Stimulated activated CD4-positive, alpha-beta T cell treated with anti-CD3 and anti-CD28 coated beads, Interleukin-15, amount 100 ng/mL, for 24 hours (primary cell): ENCODE measurements at regions not wholly inside any gene's neighbourhood (a gene's known extent, or its start where the extent isn't known, plus 50 kb on each side); places are given as distances from the start of the nearest gene placed in this dataset.
"Not testable (repeated sequence)": the region's sequence is repeated elsewhere in the genome, so short reads cannot be mapped to it uniquely, and the experiment has no call there.

Experiments
- DNase-seq: peaks from one replicate; pipeline ENCODE4 v3.0.0-alpha.2; 2020

- no peak for DNase-seq
These were observed 85.6 kb upstream of the SNX7 start for GRCh38 chr1:98575955-98576354.

- DNase-seq, result no peak
These were observed 95.6 kb upstream of the SNX7 start for GRCh38 chr1:98565951-98566350.

GRCh38 chr1:98559291-98559690 is 102.2 kb upstream of the SNX7 start:
- DNase-seq, result no peak

DNA sequence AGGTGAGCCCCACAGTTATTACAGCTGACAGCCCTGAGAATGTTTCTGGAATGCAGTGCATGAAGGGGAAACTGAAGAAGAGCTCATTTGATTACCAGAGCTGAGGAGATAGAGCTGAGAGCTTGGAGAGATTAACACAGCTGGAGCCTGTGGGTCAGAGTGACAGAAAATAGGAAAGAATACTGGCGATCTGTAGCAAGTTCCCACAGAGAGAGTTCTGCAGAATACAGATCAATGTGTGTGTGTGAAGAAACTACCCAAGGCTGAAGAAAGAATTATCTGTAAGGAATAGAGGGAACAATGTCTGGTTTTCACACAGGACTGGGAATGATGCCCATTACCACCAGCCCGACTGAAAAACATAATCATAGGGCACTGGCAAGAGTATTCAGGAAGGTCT is 103.6 kb upstream of the SNX7 start:
- no peak for DNase-seq

- no peak for DNase-seq
These were observed 104.9 kb upstream of the SNX7 start for GRCh38 chr1:98556521-98557158.

GRCh38 chr1:98555814-98556213 is 105.7 kb upstream of the SNX7 start:
- DNase-seq, result no peak

DNA sequence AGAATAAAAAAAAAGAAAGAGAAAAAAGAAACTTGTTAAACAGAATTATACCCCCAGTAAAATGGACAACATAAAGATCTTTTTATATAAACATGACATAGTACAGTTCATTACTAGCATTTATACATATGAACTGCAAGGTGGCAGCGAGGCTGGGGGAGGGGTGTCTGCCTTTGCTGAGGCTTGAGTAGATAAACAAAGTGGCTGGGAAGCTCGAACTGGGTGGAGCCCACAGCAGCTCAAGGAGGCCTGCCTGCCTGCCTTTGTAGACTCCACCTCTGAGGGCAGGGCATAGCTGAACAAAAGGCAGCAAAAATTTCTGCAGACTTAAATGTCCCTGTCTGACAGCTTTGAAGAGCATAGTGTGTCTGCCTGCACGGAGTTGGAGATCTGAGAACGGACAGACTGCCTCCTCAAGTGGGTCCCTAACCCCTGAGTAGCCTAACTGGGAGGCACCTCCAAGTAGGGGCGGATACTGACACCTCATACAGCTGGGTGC is 108.9 kb upstream of the SNX7 start:
- not testable (repeated sequence) for DNase-seq

DNA sequence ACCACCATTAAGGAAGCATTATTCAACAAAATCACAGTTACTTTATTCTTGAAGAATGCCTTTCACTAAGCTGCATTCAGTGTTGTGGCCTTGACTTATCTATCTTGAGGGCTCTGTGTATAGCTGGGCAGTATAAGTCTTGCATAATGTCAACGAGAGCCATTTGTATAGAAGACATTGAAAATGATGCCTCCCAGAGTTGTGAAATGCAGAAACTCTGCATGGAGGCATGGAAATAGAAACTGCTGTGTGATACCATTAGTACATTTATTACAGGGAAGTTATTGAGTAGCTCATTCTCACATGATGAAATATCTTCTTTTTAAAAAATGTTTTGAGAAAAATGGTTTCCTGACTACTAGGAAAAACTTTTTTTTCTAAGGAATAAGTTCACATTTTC is 111.4 kb upstream of the SNX7 start:
- no peak for DNase-seq

GRCh38 chr1:98546319-98546718 is 115.2 kb upstream of the SNX7 start:
- no peak for DNase-seq

DNA sequence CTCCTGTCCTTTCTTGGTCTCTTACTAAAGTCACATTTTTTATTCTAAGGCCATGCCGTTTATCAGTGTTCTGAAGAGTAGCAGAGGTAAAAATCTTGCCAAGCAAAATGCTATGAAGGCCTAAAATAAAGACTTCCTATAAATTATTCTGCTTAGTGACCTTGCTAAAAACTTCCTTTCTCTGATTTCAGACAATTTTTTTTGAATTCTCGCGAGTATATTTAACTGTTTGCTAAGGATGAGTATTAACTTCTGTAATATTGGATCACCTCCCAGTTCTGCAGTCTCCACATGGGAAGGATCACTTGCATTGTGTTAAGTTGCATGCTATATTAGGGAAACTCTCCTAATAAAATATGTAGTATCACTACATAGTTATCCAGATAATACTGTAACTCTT is 123.4 kb upstream of the SNX7 start:
- DNase-seq, result no peak

- DNase-seq, result no peak
These were observed 138.3 kb upstream of the SNX7 start for GRCh38 chr1:98523256-98523655.

DNA sequence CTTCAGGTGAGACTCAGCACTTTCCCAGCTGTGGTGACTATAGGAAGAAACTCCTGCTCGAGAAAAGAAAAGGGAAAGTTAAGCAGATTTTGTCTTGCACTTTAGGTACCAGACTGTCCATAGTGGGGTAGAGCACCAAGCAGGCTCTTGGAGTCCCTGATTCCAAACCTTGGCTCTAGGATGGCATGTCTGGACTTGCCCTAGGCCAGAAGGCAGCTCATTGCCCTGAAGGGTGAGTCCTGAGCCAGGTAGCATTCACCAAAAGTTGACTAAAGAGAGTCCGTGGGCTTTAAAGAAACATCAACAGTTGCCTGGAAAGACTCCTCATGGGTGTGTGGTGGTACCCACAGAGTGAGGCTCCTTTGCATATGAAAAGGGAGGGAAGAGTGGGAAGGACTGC is 145.2 kb upstream of the SNX7 start:
- DNase-seq, result no peak

GRCh38 chr1:98515744-98516143 is 145.8 kb upstream of the SNX7 start:
- DNase-seq, result no peak

GRCh38 chr1:98512216-98512615 is 149.3 kb upstream of the SNX7 start:
- not testable (repeated sequence) for DNase-seq

- DNase-seq, result no peak
These were observed 157.8 kb upstream of the SNX7 start for GRCh38 chr1:98503771-98504170.

GRCh38 chr1:98502937-98503336 is 158.6 kb upstream of the SNX7 start:
- DNase-seq, result no peak

GRCh38 chr1:98500324-98500723 is 161.2 kb upstream of the SNX7 start:
- no peak for DNase-seq

DNA sequence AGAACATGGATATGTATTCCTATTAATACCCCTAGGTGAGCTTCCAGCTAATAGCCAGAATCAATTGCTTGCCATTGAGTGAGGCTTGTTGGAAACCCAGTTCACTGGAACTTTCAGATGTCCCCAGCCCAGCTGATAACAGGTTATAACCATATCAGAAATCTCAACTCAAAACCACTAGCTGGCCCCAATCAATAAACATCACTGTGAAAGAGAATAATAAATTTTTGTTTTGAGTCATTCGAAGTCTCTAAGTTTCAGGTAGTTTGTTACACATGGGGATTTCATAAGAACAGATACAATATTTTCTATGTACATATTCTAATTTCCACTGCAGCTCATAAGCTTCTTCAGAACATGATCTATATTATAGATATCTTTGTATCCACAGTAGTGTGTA is 162.9 kb upstream of the SNX7 start:
- no peak for DNase-seq

DNA sequence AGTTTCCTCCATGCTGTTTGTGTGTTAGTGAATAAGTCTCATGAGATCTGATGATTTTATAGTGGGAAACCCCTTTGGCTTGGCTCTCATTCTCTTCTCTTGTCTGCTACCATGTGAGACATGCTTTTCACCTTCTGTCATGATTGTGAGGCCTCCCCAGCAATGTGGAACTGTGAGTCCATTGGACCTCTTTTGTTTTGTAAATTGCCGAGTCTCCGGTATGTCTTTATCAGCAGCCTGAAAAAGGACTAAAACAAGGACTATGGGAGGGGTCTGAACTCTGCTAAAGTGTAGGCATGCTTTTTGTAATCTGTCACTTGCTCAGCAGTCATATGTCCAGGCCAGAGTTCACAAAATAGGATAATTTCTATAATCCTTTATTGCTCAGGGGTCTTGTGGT is 164.0 kb upstream of the SNX7 start:
- DNase-seq, result no peak

- no peak for DNase-seq
These were observed 165.1 kb upstream of the SNX7 start for GRCh38 chr1:98496256-98496995.

- DNase-seq, result no peak
These were observed 168.1 kb upstream of the SNX7 start for GRCh38 chr1:98493469-98493868.

DNA sequence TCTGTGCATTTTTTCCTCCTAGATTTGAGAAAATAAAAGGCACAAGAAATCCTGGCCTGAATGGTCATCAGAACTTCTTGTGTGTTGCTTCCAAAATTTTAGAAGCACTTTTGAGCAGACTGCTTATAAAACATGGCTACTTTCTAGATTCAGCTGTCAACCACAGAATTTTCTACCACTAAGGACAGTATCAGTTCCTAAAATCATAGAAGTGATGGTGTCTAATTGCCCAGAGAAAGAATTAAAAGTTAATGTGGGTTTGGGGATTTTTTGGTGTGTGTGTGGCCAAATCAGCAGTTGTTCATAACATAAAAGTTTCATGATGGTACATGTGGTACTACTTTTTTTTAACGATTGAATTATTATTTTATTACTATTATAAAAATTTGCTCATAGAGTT is 171.4 kb upstream of the SNX7 start:
- DNase-seq, result no peak

DNA sequence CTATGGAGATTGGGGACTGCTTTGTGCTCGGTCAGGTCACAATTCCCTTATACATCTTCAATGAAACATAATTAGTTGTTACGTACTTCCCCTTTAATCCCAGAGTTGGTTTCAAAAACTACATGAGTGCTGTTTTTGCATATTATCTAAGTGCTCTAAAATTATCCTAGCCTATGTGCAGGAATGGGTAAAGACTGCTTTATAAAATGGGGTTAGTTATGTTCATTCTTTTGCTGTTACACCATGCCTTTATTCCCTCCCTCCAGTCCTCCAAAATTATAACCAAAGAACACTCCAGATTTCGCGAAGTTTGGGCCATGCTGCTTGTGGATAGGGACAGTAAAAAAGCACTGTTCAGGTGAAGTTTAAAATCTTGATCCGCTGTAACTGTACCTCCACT is 173.9 kb upstream of the SNX7 start:
- no peak for DNase-seq

GRCh38 chr1:98482611-98483010 is 178.9 kb upstream of the SNX7 start:
- no peak for DNase-seq

GRCh38 chr1:98480271-98480670 is 181.2 kb upstream of the SNX7 start:
- no peak for DNase-seq
